ENCODE measurements at regions not wholly inside any gene's neighbourhood (a gene's known extent, or its start where the extent isn't known, plus 50 kb on each side); places are given as distances from the start of the nearest gene placed in this dataset.

GRCh38 chr3:3307491-3307890 lies 128.0 kb upstream of the CRBN start:
- H3K4me1 ChIP-seq: no peaks in the 10 kb centered on the region
- no peak for DNase-seq
- WGBS, 5 donors: 12 to 17% (median 16%) methylated on average over 4 of the region's 4 CpGs
- no peak overlapping the region for H3K4me3 ChIP-seq
- no peak overlapping the region for H3K27ac ChIP-seq
- no peaks in the 10 kb centered on the region for H3K9me3 ChIP-seq
- TF ChIP-seq POLR2A (IDR thresholded peaks at IDR 0.05) (no peak), CTCF (IDR thresholded peaks at IDR 0.05 in 8 of 11, conservative IDR thresholded peaks at IDR 0.05 in 3 of 11) (no peak), POLR2AphosphoS5 (IDR thresholded peaks at IDR 0.05) (no peak)
- H3K36me3 ChIP-seq: no peaks in the 10 kb centered on the region
- no peaks in the 10 kb centered on the region for H3K27me3 ChIP-seq (replicated peaks in 1 of 7)
- intact Hi-C loops (cut with DNase I; ENCODE audit: low total_unique reads): no loop called here

GRCh38 chr3:3305841-3306240 lies 126.3 kb upstream of the CRBN start:
- Histone ChIP-seq H3K9me3 (no peaks in the 10 kb centered on the region), H3K4me3 (no peak overlapping the region), H3K27ac (no peak overlapping the region), H3K4me1 (no peaks in the 10 kb centered on the region), H3K27me3 (replicated peaks in 1 of 7) (no peaks in the 10 kb centered on the region), H3K36me3 (no peaks in the 10 kb centered on the region)
- 71 to 86% (median 80%) methylated on average over 1 of the region's 1 CpG for WGBS, 5 donors
- DNase-seq: no peak
- TF ChIP-seq POLR2AphosphoS5 (IDR thresholded peaks at IDR 0.05) (no peak), CTCF (IDR thresholded peaks at IDR 0.05 in 8 of 11, conservative IDR thresholded peaks at IDR 0.05 in 3 of 11) (no peak), POLR2A (IDR thresholded peaks at IDR 0.05) (no peak)
- intact Hi-C loops (cut with DNase I; ENCODE audit: low total_unique reads): no loop called here

- no peak overlapping the region for H3K27ac ChIP-seq
- 32 to 45% (median 37%) methylated on average over 5 of the region's 5 CpGs for WGBS, 5 donors
- intact Hi-C loops (cut with DNase I; ENCODE audit: low total_unique reads): no loop called here
- H3K9me3 ChIP-seq: no peaks in the 10 kb centered on the region
- DNase-seq: no peak
- H3K4me3 ChIP-seq: no peak overlapping the region
- TF ChIP-seq CTCF (IDR thresholded peaks at IDR 0.05 in 8 of 11, conservative IDR thresholded peaks at IDR 0.05 in 3 of 11): no peak
- no peak for TF ChIP-seq POLR2A (IDR thresholded peaks at IDR 0.05)
- TF ChIP-seq POLR2AphosphoS5 (IDR thresholded peaks at IDR 0.05): no peak
- H3K36me3 ChIP-seq: no peaks in the 10 kb centered on the region
- no peaks in the 10 kb centered on the region for H3K27me3 ChIP-seq (replicated peaks in 1 of 7)
- no peaks in the 10 kb centered on the region for H3K4me1 ChIP-seq
Measured at GRCh38 chr3:3305084-3305483, 125.6 kb upstream of the CRBN start.

- DNase-seq: no peak
- TF ChIP-seq POLR2AphosphoS5 (IDR thresholded peaks at IDR 0.05): no peak
- TF ChIP-seq CTCF (IDR thresholded peaks at IDR 0.05 in 8 of 11, conservative IDR thresholded peaks at IDR 0.05 in 3 of 11): no peak
- no peak for TF ChIP-seq POLR2A (IDR thresholded peaks at IDR 0.05)
- Histone ChIP-seq H3K36me3 (no peaks in the 10 kb centered on the region), H3K4me3 (no peak overlapping the region), H3K27ac (no peak overlapping the region), H3K4me1 (no peaks in the 10 kb centered on the region), H3K9me3 (no peaks in the 10 kb centered on the region), H3K27me3 (replicated peaks in 1 of 7) (no peaks in the 10 kb centered on the region)
- intact Hi-C loops (cut with DNase I; ENCODE audit: low total_unique reads): no loop called here
- WGBS, 5 donors: 60 to 76% (median 65%) methylated on average over 4 of the region's 4 CpGs
Measured at GRCh38 chr3:3303636-3304035, 124.1 kb upstream of the CRBN start.
